WTC11 (cell line): ENCODE measurements at regions not wholly inside any gene's neighbourhood (a gene's known extent, or its start where the extent isn't known, plus 50 kb on each side); places are given as distances from the start of the nearest gene placed in this dataset.

Experiments used
- ATF3 ChIP-seq: sonication (generic); formaldehyde crosslinking; conservative IDR thresholded peaks from 2 replicates; pipeline ENCODE4 v1.8.1; 2022; ENCODE audit warnings: mild to moderate bottlenecking, missing genetic modification reagents
- CTCF ChIP-seq: fragments of 200-600 bp; IDR thresholded peaks from 2 replicates; pipeline ENCODE4 v1.8.0; 2022; ENCODE audit warnings: antibody characterized with exemption
- E2F5 ChIP-seq: sonication (generic); formaldehyde crosslinking; IDR thresholded peaks from 2 replicates; pipeline ENCODE4 v1.8.1; 2022; ENCODE audit warnings: mild to moderate bottlenecking, moderate library complexity, missing genetic modification reagents
- ESRRA ChIP-seq: sonication (generic); formaldehyde crosslinking; IDR thresholded peaks from 2 replicates; pipeline ENCODE4 v1.8.1; 2022; ENCODE audit warnings: mild to moderate bottlenecking, missing genetic modification reagents, borderline replicate concordance
- FOXK1 ChIP-seq: sonication (generic); formaldehyde crosslinking; IDR thresholded peaks from 2 replicates; pipeline ENCODE4 v1.8.0; 2022; ENCODE audit warnings: mild to moderate bottlenecking, moderate library complexity, missing genetic modification reagents
- FOXP4 ChIP-seq: sonication (generic); formaldehyde crosslinking; IDR thresholded peaks from 2 replicates; pipeline ENCODE4 v1.8.0; 2022; ENCODE audit warnings: mild to moderate bottlenecking, missing genetic modification reagents
- JAZF1 ChIP-seq: fragments of 250-450 bp; sonication (Bioruptor Pico); IDR thresholded peaks from 2 replicates; pipeline ENCODE4 v1.9.0; 2021; ENCODE audit warnings: moderate library complexity, mild to moderate bottlenecking, inconsistent platforms
- MAX ChIP-seq: sonication (generic); formaldehyde crosslinking; IDR thresholded peaks from 2 replicates; pipeline ENCODE4 v1.8.0; 2022; ENCODE audit warnings: mild to moderate bottlenecking, missing genetic modification reagents
- PRDM15 ChIP-seq: sonication (generic); formaldehyde crosslinking; IDR thresholded peaks from 2 replicates; pipeline ENCODE4 v1.8.0; 2022; ENCODE audit warnings: missing genetic modification reagents
- STAT6 ChIP-seq: sonication (generic); formaldehyde crosslinking; conservative IDR thresholded peaks from 2 replicates; pipeline ENCODE4 v1.8.1; 2023; ENCODE audit warnings: mild to moderate bottlenecking, low read depth, missing genetic modification reagents, moderate library complexity
- ZNF232 ChIP-seq: sonication (generic); formaldehyde crosslinking; IDR thresholded peaks from 2 replicates; pipeline ENCODE4 v1.8.0; 2022; ENCODE audit warnings: mild to moderate bottlenecking, missing genetic modification reagents
- ZNF263 ChIP-seq: sonication (generic); formaldehyde crosslinking; IDR thresholded peaks from 2 replicates; pipeline ENCODE4 v1.8.1; 2022; ENCODE audit warnings: low read depth, mild to moderate bottlenecking, moderate library complexity, missing genetic modification reagents

GRCh38 chrX:45775468-45775867 is 574.8 kb upstream of the DIPK2B start:
- TF ChIP-seq FOXP4 (CRISPR knock-in tag) (no peak), FOXK1 (CRISPR knock-in tag) (no peak), ZNF232 (CRISPR knock-in tag) (no peak), ATF3 (CRISPR knock-in tag) (no peak), PRDM15 (no peak), ESRRA (CRISPR knock-in tag) (no peak), MAX (CRISPR knock-in tag) (no peak), CTCF (no peak), STAT6 (CRISPR knock-in tag) (no peak), ZNF263 (CRISPR knock-in tag) (no peak), E2F5 (no peak), JAZF1 (no peak)
